SK-N-SH (cell line): ENCODE measurements at regions not wholly inside any gene's neighbourhood (a gene's known extent, or its start where the extent isn't known, plus 50 kb on each side); places are given as distances from the start of the nearest gene placed in this dataset.

ENCODE experiments used
- CHD2 ChIP-seq: fragments of 150-350 bp; IDR thresholded peaks from 2 replicates; pipeline ENCODE4 v1.6.1; 2018; ENCODE audit warnings: low read length; ENCODE audit not compliant: partially characterized antibody
- TF ChIP-seq, protein P1 (sequence below): IDR thresholded peaks from 2 replicates; pipeline ENCODE4 v1.6.1; 2012; ENCODE audit warnings: mild to moderate bottlenecking, low read depth, low read length, moderate library complexity
- TF ChIP-seq, protein P2 (sequence below): fragments of 200-600 bp; sonication (generic); IDR thresholded peaks from 2 replicates; pipeline ENCODE4 v1.6.1; 2017; ENCODE audit warnings: antibody characterized with exemption, mild to moderate bottlenecking, moderate library complexity

GRCh38 chr6:130314271-130314670, 51.5 kb upstream of the TMEM200A start:
- TF ChIP-seq, protein P1, sequence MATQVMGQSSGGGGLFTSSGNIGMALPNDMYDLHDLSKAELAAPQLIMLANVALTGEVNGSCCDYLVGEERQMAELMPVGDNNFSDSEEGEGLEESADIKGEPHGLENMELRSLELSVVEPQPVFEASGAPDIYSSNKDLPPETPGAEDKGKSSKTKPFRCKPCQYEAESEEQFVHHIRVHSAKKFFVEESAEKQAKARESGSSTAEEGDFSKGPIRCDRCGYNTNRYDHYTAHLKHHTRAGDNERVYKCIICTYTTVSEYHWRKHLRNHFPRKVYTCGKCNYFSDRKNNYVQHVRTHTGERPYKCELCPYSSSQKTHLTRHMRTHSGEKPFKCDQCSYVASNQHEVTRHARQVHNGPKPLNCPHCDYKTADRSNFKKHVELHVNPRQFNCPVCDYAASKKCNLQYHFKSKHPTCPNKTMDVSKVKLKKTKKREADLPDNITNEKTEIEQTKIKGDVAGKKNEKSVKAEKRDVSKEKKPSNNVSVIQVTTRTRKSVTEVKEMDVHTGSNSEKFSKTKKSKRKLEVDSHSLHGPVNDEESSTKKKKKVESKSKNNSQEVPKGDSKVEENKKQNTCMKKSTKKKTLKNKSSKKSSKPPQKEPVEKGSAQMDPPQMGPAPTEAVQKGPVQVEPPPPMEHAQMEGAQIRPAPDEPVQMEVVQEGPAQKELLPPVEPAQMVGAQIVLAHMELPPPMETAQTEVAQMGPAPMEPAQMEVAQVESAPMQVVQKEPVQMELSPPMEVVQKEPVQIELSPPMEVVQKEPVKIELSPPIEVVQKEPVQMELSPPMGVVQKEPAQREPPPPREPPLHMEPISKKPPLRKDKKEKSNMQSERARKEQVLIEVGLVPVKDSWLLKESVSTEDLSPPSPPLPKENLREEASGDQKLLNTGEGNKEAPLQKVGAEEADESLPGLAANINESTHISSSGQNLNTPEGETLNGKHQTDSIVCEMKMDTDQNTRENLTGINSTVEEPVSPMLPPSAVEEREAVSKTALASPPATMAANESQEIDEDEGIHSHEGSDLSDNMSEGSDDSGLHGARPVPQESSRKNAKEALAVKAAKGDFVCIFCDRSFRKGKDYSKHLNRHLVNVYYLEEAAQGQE, result no peak
- TF ChIP-seq, protein P2, sequence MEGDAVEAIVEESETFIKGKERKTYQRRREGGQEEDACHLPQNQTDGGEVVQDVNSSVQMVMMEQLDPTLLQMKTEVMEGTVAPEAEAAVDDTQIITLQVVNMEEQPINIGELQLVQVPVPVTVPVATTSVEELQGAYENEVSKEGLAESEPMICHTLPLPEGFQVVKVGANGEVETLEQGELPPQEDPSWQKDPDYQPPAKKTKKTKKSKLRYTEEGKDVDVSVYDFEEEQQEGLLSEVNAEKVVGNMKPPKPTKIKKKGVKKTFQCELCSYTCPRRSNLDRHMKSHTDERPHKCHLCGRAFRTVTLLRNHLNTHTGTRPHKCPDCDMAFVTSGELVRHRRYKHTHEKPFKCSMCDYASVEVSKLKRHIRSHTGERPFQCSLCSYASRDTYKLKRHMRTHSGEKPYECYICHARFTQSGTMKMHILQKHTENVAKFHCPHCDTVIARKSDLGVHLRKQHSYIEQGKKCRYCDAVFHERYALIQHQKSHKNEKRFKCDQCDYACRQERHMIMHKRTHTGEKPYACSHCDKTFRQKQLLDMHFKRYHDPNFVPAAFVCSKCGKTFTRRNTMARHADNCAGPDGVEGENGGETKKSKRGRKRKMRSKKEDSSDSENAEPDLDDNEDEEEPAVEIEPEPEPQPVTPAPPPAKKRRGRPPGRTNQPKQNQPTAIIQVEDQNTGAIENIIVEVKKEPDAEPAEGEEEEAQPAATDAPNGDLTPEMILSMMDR, result no peak
- no peak for TF ChIP-seq CHD2
